WI38 (cell line): ENCODE measurements at regions not wholly inside any gene's neighbourhood (a gene's known extent, or its start where the extent isn't known, plus 50 kb on each side); places are given as distances from the start of the nearest gene placed in this dataset.

Experiments
- H3K4me3 ChIP-seq: 2 replicates; pipeline ENCODE4 v1.5.1; 2011; ENCODE audit warnings: low read depth, mild to moderate bottlenecking, control low read depth, low read length
- TF ChIP-seq, protein P1 (sequence below): IDR thresholded peaks from 2 replicates; pipeline ENCODE4 v1.5.1; 2012; ENCODE audit warnings: low read depth, mild to moderate bottlenecking, control low read depth, low read length

DNA sequence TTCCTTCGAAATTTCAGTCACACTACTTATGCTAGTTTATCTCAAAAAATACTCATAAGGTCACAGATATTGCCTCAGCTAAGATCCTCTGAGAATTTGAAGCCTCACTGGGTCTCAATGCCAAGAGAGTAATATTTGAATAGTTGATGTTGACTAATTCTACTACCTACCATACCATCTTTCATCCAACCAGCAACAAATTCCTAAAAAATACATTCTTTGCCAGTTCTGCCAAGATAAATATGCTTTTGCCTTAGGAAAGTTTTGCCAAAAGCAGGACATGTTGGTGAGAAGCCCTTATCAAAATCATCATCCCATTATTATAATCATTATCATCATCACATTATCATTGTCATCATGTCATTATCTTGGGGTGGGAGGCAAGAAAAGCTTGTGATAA lies 544.6 kb upstream of the ZEB2 start:
- TF ChIP-seq, protein P1, sequence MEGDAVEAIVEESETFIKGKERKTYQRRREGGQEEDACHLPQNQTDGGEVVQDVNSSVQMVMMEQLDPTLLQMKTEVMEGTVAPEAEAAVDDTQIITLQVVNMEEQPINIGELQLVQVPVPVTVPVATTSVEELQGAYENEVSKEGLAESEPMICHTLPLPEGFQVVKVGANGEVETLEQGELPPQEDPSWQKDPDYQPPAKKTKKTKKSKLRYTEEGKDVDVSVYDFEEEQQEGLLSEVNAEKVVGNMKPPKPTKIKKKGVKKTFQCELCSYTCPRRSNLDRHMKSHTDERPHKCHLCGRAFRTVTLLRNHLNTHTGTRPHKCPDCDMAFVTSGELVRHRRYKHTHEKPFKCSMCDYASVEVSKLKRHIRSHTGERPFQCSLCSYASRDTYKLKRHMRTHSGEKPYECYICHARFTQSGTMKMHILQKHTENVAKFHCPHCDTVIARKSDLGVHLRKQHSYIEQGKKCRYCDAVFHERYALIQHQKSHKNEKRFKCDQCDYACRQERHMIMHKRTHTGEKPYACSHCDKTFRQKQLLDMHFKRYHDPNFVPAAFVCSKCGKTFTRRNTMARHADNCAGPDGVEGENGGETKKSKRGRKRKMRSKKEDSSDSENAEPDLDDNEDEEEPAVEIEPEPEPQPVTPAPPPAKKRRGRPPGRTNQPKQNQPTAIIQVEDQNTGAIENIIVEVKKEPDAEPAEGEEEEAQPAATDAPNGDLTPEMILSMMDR, result no peak
- no peak overlapping the region for H3K4me3 ChIP-seq

DNA sequence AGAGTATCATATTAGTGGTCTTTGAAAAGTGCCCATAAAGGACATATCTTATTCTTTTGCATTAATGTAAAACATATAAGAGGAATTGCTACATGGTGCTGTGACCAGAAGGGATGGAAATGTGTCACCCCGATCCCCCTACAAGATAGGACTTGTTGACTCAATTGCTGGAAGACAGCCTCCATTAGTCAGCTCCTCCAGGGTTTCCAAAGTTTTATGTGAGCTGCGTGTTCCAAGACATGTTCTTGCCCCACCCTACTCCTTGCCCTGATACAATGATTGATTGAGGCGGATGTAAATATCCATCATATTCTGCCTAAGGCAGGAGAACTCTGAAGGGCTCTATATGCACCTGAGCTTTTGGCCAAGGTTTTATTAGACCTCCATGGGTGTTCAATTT lies 541.0 kb upstream of the ZEB2 start:
- TF ChIP-seq, protein P1, result no peak
- no peak overlapping the region for H3K4me3 ChIP-seq

DNA sequence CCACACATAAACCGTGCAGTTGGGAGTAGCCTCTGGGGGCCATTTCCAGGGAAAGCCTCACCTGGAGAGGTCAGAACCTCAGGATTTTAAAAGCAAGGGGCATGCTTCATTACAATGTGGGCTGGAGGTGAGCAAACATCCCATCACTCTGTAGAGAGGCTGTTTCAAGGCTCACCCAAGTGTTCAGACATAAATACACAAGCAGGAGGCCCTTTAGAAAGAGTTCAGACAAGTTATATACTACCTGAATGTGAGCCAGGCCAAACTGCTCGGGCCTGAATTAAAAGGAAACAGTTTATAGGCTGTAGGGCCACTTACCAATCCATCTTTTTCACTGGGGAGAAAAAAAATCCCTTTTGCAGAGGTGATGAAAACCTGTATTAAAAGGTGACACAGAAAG lies 540.0 kb upstream of the ZEB2 start:
- TF ChIP-seq, protein P1, result no peak
- H3K4me3 ChIP-seq, result no peak overlapping the region

- no peak overlapping the region for H3K4me3 ChIP-seq
- TF ChIP-seq, protein P1, result no peak
These were observed 539.4 kb upstream of the ZEB2 start for GRCh38 chr2:145059343-145059742.

DNA sequence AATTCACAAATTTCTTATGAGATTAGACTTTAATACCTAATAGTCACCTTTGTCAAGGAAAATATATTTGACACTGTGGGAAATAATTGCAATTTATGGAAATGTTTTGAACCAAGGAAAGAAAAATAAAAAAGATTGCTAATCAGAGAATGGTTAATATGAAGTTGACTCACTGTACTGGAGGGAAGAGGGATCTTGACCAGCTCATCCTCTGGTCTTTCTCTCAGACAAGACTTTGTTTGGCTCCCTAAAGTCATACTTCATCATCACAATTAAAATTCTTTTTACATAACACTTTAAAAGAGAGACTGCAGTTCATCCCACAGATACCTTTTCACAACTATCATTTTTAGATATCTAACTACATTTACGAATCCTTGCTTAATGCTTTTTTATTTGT lies 538.5 kb upstream of the ZEB2 start:
- TF ChIP-seq, protein P1, result no peak
- H3K4me3 ChIP-seq, result no peak overlapping the region

DNA sequence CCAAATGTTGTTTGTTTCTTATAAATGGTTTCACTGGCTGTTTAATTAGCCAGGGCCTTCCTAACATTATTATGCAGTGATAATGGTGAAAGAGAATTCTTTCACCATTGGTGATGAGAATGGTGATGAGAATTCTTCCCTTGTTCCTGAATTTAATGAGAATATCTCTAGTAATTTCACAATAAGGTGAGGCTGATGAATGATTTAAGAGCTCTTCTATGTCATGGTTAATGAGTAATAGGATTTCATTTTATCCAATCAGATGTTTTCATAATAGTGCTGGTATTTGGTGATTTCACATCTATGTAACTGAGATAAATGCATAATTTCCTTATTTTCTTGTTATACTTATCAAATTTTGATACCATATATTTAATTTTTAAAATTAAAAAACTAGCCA lies 535.7 kb upstream of the ZEB2 start:
- TF ChIP-seq, protein P1, result no peak
- H3K4me3 ChIP-seq, result no peak overlapping the region

DNA sequence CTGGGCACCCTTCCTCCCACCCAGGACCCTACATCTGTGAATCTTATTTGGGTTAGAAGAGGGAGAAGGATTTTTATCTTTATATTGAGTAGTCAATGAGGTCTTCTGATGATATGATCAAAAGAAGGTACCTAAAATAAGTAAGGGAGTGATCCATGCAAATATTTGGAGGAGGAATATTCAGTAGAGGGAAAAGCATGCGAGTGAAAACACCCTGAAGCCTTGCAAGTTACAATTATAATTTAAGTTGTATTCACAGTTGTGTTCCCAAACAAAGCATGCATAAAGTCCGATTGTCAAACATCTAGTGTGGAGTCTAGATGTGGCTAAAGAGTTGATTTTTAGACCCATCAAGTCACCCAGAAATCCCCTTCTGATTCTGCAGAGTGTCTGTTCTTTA lies 530.2 kb upstream of the ZEB2 start:
- TF ChIP-seq, protein P1, result no peak
- H3K4me3 ChIP-seq, result no peak overlapping the region

DNA sequence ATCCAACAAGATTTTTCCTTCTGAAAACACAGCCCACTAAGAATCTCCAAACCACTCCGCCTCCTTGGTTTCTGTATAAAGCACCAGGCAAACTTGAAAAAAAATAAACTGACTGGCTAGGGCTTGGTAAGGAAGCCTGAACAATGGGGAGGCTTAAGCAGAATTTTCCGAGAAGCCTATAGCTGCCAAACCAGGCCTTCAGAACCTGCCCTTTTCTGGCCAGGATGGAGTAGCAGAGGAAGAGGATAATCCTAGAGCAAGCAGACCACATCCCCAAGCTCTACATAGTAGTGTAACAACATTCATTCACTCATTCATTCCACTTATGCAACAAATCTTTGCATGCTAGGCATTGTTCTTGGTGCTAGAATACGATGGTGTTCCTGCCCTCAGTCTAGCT lies 529.6 kb upstream of the ZEB2 start:
- TF ChIP-seq, protein P1, result no peak
- no peak overlapping the region for H3K4me3 ChIP-seq
